CD4-positive, alpha-beta T cell (primary cell): ENCODE measurements at regions not wholly inside any gene's neighbourhood (a gene's known extent, or its start where the extent isn't known, plus 50 kb on each side); places are given as distances from the start of the nearest gene placed in this dataset.
"Not testable (repeated sequence)": the region's sequence is repeated elsewhere in the genome, so short reads cannot be mapped to it uniquely, and the experiment has no call there.

Experiments used
- ATAC-seq: fragments of 200-7000 bp; cut with Tn5 transposase; one replicate; pipeline ENCODE4 v1.10.0; 2022; ENCODE audit warnings: mild to moderate bottlenecking; ENCODE audit not compliant: poor library complexity
- CTCF ChIA-PET: fragments of 350-600 bp; sonication (Branson Sonifier 250); formaldehyde crosslinking; loops from one replicate; lab custom pipeline; 2021; ENCODE audit warnings: antibody characterized with exemption, inconsistent platforms; lab: Charles Lee
- POLR2A ChIA-PET: fragments of 350-600 bp; sonication (Branson Sonifier 250); formaldehyde crosslinking; loops from one replicate; lab custom pipeline; 2021; ENCODE audit warnings: antibody characterized with exemption, inconsistent platforms; lab: Charles Lee
- DNase-seq, 14 experiments: peaks; one replicate each; pipeline ENCODE4 v3.0.0-alpha.2; 2013 to 2020; ENCODE audit warnings: mixed read lengths in 2 of 14
- H3K27ac ChIP-seq, 2 donors: one replicate each; pipeline versions ENCODE4 v1.5.1 to v1.7.0; 2013; ENCODE audit warnings: low read length in 2 of 2, low read depth in 1 of 2, mild to moderate bottlenecking in 1 of 2
- H3K27me3 ChIP-seq, 2 experiments: 1 replicate in 1 of 2; 2 replicates in 1 of 2; pipeline versions ENCODE4 v1.6.1 to v1.7.0; 2013; ENCODE audit warnings: low read length in 2 of 2, control low read depth in 1 of 2, mild to moderate bottlenecking in 1 of 2, moderate library complexity in 1 of 2; ENCODE audit not compliant: insufficient read depth in 2 of 2, control insufficient read depth in 1 of 2
- H3K36me3 ChIP-seq: one replicate; pipeline ENCODE4 v1.6.1; 2013; ENCODE audit warnings: low read length, control low read depth; ENCODE audit not compliant: insufficient read depth
- H3K4me1 ChIP-seq: one replicate; pipeline ENCODE4 v1.6.1; 2013; ENCODE audit warnings: low read length, control low read depth; ENCODE audit not compliant: insufficient read depth
- H3K4me3 ChIP-seq: one replicate; pipeline ENCODE4 v1.5.1; 2013; ENCODE audit warnings: mild to moderate bottlenecking, low read length, moderate library complexity
- H3K9me3 ChIP-seq, 2 experiments: 1 replicate in 1 of 2; 2 replicates in 1 of 2; pipeline versions ENCODE4 v1.6.1 to v1.7.0; 2013; ENCODE audit warnings: low read length in 2 of 2, mild to moderate bottlenecking in 2 of 2, control low read depth in 1 of 2, moderate library complexity in 1 of 2; ENCODE audit not compliant: control insufficient read depth in 1 of 2, insufficient read depth in 1 of 2
- H3K27ac Mint-ChIP-seq: one replicate; pipeline ENCODE4 v1.8.0; 2020; ENCODE audit warnings: mixed read lengths
- H3K27me3 Mint-ChIP-seq: one replicate; pipeline ENCODE4 v1.8.0; 2021; ENCODE audit warnings: mixed read lengths
- H3K36me3 Mint-ChIP-seq: one replicate; pipeline ENCODE4 v1.8.0; 2021; ENCODE audit warnings: low read depth, mixed read lengths
- H3K4me1 Mint-ChIP-seq: one replicate; pipeline ENCODE4 v1.8.0; 2021; ENCODE audit warnings: low read depth, mixed read lengths
- H3K4me3 Mint-ChIP-seq: one replicate; pipeline ENCODE4 v1.8.0; 2020; ENCODE audit warnings: mild to moderate bottlenecking, mixed read lengths
- H3K9me3 Mint-ChIP-seq: one replicate; pipeline ENCODE4 v1.8.0; 2020; ENCODE audit warnings: mixed read lengths
- intact Hi-C, 2 experiments: fragments of 100-400 bp; cut with DNase I in 1 of 2; cut with micrococcal nuclease in 1 of 2; formaldehyde crosslinking; loops; one replicate each; pipeline versions ENCODE4 v1.15.1 to v1.9.0; 2023 to 2025; cut with DNase I, micrococcal nuclease
- TF ChIP-seq, protein P1 (sequence below): fragments of 200-600 bp; IDR thresholded peaks from one replicate; pipeline ENCODE4 v1.8.0; 2022; ENCODE audit warnings: antibody characterized with exemption, mild to moderate bottlenecking

DNA sequence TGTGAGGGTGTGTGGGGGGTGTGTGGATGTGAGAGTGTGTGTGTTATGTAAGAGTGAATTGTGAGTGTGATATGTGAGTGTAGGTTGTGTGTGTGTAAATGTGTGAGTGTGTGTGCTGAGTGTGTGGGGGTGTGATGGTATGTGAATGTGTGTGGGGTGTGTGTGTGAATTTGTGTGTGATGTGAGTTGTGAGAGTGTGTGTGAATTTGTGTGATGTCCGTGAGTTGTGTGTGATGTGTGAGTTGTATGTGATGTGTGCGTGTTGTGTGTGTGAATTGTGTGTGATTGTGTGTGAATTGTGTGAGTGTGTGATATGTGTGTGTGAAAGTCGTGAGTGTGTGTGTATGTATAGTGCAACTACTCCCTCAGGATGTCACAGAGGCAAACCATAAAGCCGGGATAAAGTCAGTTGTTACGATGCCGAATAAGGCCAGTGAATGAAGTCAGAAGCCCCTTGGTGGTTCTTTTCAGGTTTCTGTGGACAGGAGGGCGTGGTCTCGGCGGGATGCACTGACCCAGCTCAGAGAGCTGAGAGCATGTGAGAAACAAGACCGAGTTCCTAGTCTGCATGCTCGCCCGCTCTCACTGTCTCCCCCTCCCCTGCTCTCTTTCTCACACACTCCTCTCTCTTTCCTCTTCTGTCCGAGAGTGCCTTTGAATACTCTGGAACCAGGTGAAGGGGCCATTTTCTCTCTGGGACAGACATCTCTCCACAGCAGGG, 71.8 kb upstream of the MAX start:
- ATAC-seq (no peak), DNase-seq (no peak)
- H3K4me1 ChIP-seq, result peaks cover 10% of the 10 kb centered on the region
- H3K9me3 ChIP-seq, result no peaks in the 10 kb centered on the region
- POLR2A ChIA-PET, result no interaction called here
- no peak overlapping the region for H3K4me3 Mint-ChIP-seq
- no peak overlapping the region for H3K4me3 ChIP-seq
- H3K36me3 ChIP-seq, result no peaks in the 10 kb centered on the region
- H3K27ac Mint-ChIP-seq, result no peak overlapping the region
- no peaks in the 10 kb centered on the region for H3K36me3 Mint-ChIP-seq
- H3K9me3 Mint-ChIP-seq, result no peaks in the 10 kb centered on the region
- H3K4me1 Mint-ChIP-seq, result peaks cover 12% of the 10 kb centered on the region
- intact Hi-C loops, result no loop called here
- no peak overlapping the region for H3K27ac ChIP-seq
- peaks cover 5 to 7% of the 10 kb centered on the region in 2 experiments for H3K27me3 ChIP-seq
- TF ChIP-seq, protein P1, sequence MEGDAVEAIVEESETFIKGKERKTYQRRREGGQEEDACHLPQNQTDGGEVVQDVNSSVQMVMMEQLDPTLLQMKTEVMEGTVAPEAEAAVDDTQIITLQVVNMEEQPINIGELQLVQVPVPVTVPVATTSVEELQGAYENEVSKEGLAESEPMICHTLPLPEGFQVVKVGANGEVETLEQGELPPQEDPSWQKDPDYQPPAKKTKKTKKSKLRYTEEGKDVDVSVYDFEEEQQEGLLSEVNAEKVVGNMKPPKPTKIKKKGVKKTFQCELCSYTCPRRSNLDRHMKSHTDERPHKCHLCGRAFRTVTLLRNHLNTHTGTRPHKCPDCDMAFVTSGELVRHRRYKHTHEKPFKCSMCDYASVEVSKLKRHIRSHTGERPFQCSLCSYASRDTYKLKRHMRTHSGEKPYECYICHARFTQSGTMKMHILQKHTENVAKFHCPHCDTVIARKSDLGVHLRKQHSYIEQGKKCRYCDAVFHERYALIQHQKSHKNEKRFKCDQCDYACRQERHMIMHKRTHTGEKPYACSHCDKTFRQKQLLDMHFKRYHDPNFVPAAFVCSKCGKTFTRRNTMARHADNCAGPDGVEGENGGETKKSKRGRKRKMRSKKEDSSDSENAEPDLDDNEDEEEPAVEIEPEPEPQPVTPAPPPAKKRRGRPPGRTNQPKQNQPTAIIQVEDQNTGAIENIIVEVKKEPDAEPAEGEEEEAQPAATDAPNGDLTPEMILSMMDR, result no peak
- CTCF ChIA-PET, result no interaction called here
- peaks cover 12% of the 10 kb centered on the region for H3K27me3 Mint-ChIP-seq

DNA sequence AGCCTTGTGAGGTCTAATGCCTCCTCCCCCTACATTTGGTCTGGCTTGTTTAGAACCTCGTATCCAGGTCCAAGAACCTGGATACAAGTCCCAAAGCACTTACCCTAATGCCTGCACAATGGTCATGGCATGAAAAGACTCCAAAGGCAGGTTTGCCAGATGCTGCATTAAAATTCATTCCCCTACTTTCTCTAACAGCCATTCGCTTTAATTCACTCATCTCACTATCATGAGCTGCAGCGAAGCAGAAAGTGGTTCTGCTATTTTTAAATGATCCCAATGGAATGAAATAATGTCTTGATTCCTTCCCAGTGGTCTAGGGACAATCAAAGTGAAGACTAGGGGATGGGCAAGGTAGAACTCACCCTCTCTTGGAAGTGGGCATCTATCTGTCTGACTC, 72.5 kb upstream of the MAX start:
- ChIA-PET POLR2A (no interaction called here), CTCF (interaction anchor here (0.9 kb wide), 1 partner anchor 11 kb away, joined by 3 read pairs; no protein-coding TSS in a partner anchor)
- H3K36me3 ChIP-seq, result no peaks in the 10 kb centered on the region
- Mint-ChIP-seq H3K27me3 (peaks cover 12% of the 10 kb centered on the region), H3K27ac (no peak overlapping the region), H3K36me3 (no peaks in the 10 kb centered on the region), H3K4me3 (no peak overlapping the region), H3K9me3 (no peaks in the 10 kb centered on the region), H3K4me1 (peaks cover 16% of the 10 kb centered on the region)
- peaks cover 5 to 7% of the 10 kb centered on the region in 2 experiments for H3K27me3 ChIP-seq
- TF ChIP-seq, protein P1, result no peak
- H3K9me3 ChIP-seq, result no peaks in the 10 kb centered on the region
- no peak for DNase-seq
- H3K4me3 ChIP-seq, result no peak overlapping the region
- ATAC-seq, result no peak
- intact Hi-C loops, result no loop called here
- H3K27ac ChIP-seq, result no peak overlapping the region
- H3K4me1 ChIP-seq, result peaks cover 10% of the 10 kb centered on the region

DNA sequence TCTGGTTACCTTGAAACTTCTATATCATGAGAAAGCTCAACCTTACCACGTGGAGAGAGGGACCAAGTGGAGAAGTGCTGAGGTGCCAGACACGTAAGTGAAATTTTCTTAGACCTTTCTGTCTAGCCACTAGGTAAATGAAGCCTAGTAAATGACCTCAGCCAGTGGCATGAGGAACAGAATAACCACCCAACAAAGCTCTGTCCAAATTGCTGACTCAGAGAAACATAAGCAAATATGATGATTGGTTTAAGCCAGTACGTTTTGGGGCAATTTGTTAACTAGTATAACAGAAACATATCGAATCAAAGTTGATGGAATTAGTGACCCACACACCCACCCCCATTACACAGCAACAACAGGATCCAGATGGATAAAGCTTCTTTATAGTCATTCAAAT, 75.2 kb upstream of the MAX start:
- ATAC-seq, result no peak
- H3K4me3 ChIP-seq, result no peak overlapping the region
- H3K4me1 ChIP-seq, result no peaks in the 10 kb centered on the region
- no peak overlapping the region for H3K27ac Mint-ChIP-seq
- intact Hi-C loops, result no loop called here
- no peaks in the 10 kb centered on the region for H3K36me3 ChIP-seq
- no peaks in the 10 kb centered on the region for H3K27me3 ChIP-seq
- H3K4me3 Mint-ChIP-seq, result no peak overlapping the region
- H3K27me3 Mint-ChIP-seq, result no peaks in the 10 kb centered on the region
- ChIA-PET CTCF (interaction anchor here (1.7 kb wide), 1 partner anchor 13 kb away, joined by 3 read pairs; no protein-coding TSS in a partner anchor), POLR2A (interaction anchor here (0.6 kb wide), 2 partner anchors 34 to 421 kb away, joined by 3 read pairs; no protein-coding TSS in a partner anchor)
- no peak for DNase-seq
- no peak overlapping the region for H3K27ac ChIP-seq
- no peaks in the 10 kb centered on the region for H3K36me3 Mint-ChIP-seq
- H3K9me3 ChIP-seq, result peaks cover 0 to 14% of the 10 kb centered on the region in 2 experiments
- peaks cover 8% of the 10 kb centered on the region for H3K4me1 Mint-ChIP-seq
- peaks cover under 1% of the 10 kb centered on the region for H3K9me3 Mint-ChIP-seq
- TF ChIP-seq, protein P1, result no peak

DNA sequence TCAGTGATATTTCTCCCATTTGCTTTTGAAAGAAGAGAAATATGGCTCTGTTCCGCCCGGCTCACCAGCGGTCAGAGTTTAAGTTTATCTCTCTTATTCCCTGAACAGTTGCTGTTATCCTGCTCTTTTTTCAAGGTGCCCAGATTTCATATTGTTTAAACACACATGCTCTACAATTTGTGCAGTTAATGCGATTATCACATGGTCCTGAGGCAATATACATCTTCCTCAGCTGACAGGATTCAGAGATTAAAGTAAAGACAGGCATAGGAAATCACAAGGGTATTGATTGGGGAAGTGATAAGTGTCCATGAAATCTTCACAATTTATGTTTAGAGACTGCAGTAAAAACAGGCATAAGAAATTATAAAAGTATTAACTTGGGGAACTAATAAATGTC, 76.9 kb upstream of the MAX start:
- H3K27ac Mint-ChIP-seq, H3K36me3 ChIP-seq, CTCF ChIA-PET, H3K9me3 Mint-ChIP-seq, ATAC-seq, H3K27me3 ChIP-seq, H3K4me1 Mint-ChIP-seq, POLR2A ChIA-PET, intact Hi-C loops, H3K4me3 ChIP-seq, H3K27me3 Mint-ChIP-seq, H3K36me3 Mint-ChIP-seq, DNase-seq, H3K4me1 ChIP-seq, H3K4me3 Mint-ChIP-seq, H3K27ac ChIP-seq: not testable (repeated sequence)
- peaks cover 0 to 17% of the 10 kb centered on the region in 2 experiments for H3K9me3 ChIP-seq
